SHP77 (cell line): ENCODE measurements at regions not wholly inside any gene's neighbourhood (a gene's known extent, or its start where the extent isn't known, plus 50 kb on each side); places are given as distances from the start of the nearest gene placed in this dataset.

ENCODE experiments used
- DNase-seq, 2 experiments: peaks; one replicate each; lab custom pipeline; 2025; lab: John Stamatoyannopoulos, UW

DNA sequence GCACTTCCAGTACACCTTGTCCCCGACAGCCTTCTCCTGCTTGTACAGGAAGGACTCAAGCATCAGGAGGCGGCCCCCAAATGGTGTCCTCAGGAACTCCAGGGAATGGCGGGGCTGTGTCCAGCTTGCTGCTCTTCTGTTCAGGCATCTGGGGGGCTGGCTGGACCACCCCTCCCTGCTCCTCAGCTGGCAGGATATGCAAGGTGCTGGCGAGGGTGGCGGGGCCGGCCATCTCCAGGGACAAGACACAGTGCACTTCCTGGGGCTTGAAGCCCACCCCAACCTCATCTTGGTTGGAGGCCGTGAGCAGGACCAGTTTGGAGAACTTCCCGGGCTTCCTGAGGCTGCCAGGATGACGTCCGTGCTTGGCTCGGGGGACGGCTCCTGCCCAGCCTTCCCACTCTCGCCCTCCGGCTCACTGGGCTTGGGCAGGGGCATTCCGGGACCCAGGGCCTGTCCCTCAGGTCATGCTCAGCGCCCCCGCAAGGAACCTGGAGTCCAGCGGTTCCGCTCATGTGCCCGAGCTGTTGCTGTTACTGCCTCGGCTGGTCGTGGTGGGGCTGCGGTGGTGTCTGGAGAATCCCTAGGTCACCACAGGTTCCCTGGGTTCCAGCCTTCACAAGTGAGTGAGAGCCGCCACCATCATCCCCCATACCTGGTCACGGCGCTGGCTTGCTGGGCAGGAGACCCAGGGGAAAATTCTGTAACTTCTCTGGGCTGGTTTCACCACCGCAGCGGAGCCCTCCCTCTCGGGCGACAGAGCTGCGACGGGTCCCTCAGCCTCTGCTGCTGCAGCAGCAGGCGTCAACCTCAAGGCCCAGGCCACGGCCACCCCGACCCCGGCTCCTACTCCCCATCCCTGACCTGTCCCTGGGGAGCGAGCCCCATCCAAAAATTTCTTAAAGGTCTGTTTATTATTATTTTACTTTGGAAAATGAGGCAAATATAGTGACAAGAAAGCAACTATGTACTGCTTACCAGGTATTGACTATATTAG lies 82.8 kb upstream of the FXR1 start:
- no peak for DNase-seq

GRCh38 chr3:180835501-180835900 lies 77.0 kb upstream of the FXR1 start:
- no peak for DNase-seq

GRCh38 chr3:180836766-180837165 lies 75.7 kb upstream of the FXR1 start:
- DNase-seq = no peak

- DNase-seq = no peak
Measured at GRCh38 chr3:180854887-180855286, 57.6 kb upstream of the FXR1 start.

GRCh38 chr3:180855364-180855763 lies 57.1 kb upstream of the FXR1 start:
- peak in 1 of 2 experiments; percentile 8 for DNase-seq

DNA sequence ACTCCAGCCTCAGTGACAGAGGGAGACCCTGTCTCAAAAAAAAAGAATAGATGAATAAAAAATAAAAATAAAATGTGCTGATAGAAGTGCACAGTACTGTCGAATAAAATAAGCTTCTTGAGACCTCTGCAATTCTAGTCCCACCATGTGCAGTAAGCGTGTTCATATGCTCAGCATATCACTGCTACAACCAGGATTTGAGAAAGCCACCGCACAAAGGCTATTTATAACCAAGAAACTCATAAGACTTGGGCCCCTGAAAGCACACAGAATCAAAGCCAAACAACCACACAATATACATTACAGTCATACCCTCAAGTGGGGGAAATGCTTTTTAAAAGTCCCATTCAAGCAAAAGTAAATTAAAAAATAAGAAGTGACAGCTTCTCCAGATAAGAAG lies 56.5 kb upstream of the FXR1 start:
- DNase-seq = no peak

DNA sequence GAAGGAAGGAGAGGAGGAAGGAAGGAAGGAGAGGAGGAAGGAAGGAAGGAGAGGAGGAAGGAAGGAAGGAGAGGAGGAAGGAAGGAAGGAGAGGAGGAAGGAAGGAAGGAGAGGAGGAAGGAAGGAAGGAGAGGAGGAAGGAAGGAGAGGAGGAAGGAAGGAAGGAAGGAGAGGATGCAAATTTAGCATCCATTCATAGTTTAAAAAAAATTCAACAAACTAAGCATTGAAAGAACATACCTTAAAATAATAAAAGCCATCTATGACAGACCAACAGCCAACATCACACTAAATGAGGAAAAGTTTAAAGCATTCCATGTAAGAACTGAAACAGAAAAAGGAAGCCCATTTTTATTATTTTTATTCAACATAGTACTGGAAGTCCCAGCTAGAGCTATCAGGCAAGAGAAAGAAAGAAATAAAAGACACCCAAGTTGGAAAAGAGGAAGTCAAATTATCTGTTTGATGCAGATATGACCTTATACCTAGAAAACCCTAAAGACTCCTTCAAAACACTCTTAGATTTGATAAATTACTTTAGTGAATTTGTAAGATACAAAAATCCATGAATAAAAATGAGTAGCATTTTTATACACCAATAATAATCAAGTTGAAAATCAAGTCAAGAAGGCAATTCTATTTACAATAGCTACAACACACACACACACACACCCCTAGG lies 52.2 kb upstream of the FXR1 start:
- no peak for DNase-seq
